BJ (cell line): ENCODE measurements at regions not wholly inside any gene's neighbourhood (a gene's known extent, or its start where the extent isn't known, plus 50 kb on each side); places are given as distances from the start of the nearest gene placed in this dataset.

Source experiments
- CTCF ChIA-PET: fragments of 350-600 bp; formaldehyde crosslinking; extraction: SDS; loops from one replicate; lab custom pipeline; 2021; ENCODE audit warnings: antibody characterized with exemption, inconsistent platforms; lab: Yijun Ruan, JAX
- POLR2A ChIA-PET: fragments of 300-600 bp; sonication (Branson Sonifier 250); formaldehyde crosslinking; extraction: SDS; loops from one replicate; lab custom pipeline; 2021; ENCODE audit warnings: antibody characterized with exemption; lab: Charles Lee
- DNase-seq: peaks from one replicate; pipeline ENCODE4 v3.0.0-alpha.2; 2011; ENCODE audit warnings: low read depth
- H3K27me3 ChIP-seq: 2 replicates; pipeline ENCODE4 v1.6.0; 2011; ENCODE audit warnings: low read length; ENCODE audit not compliant: control insufficient read depth, insufficient read depth
- H3K36me3 ChIP-seq: 2 replicates; pipeline ENCODE4 v1.5.1; 2011; ENCODE audit warnings: low read length; ENCODE audit not compliant: control insufficient read depth, insufficient read depth
- H3K4me3 ChIP-seq: 2 replicates; pipeline ENCODE4 v1.5.1; 2011; ENCODE audit warnings: low read depth, mild to moderate bottlenecking, control low read depth, low read length
- TF ChIP-seq, protein P1 (sequence below): IDR thresholded peaks from 2 replicates; pipeline ENCODE4 v1.5.1; 2011; ENCODE audit warnings: low read depth, mild to moderate bottlenecking, control low read depth, inconsistent platforms, low read length, moderate library complexity; ENCODE audit not compliant: insufficient read depth

DNA sequence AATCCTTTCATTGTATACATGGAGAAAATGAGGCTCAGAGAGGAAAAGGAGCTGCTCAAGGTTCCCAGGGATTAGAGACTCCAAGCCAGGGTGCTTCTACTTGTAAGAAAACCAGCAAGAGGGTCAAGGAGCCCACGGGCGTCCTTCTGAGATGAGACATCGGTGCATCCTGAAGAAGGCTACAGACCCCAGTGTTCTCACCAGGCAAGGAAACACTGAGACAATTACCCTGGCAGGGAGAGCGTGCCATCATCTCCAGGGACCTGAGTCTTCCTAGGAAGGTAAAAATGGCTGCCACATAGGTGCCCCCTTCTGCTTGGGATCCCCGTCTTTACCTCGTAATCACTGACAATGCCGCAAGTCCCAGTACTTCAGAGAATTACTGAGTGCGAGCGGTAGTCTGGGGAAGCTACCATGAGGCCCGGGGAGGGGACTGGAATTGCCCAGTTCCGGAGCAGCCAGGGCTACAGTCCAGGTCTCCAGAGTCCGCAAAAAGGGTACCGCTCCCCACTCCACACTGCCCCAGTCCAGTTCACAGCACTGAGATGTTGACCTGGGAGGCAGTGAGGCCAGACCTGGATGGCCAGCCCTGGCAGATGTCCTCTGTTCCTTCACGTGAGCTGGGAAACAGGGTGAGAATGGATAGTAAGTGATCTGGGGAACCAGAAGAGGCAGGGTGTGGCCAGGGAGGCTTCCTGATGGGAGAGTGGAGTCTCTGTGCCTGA lies 164.7 kb upstream of the SMAD3 start:
- CTCF ChIA-PET, result interaction anchor here (1.4 kb wide), 1 partner anchor 50 kb away, joined by 3 read pairs; no protein-coding TSS in a partner anchor
- TF ChIP-seq, protein P1, sequence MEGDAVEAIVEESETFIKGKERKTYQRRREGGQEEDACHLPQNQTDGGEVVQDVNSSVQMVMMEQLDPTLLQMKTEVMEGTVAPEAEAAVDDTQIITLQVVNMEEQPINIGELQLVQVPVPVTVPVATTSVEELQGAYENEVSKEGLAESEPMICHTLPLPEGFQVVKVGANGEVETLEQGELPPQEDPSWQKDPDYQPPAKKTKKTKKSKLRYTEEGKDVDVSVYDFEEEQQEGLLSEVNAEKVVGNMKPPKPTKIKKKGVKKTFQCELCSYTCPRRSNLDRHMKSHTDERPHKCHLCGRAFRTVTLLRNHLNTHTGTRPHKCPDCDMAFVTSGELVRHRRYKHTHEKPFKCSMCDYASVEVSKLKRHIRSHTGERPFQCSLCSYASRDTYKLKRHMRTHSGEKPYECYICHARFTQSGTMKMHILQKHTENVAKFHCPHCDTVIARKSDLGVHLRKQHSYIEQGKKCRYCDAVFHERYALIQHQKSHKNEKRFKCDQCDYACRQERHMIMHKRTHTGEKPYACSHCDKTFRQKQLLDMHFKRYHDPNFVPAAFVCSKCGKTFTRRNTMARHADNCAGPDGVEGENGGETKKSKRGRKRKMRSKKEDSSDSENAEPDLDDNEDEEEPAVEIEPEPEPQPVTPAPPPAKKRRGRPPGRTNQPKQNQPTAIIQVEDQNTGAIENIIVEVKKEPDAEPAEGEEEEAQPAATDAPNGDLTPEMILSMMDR, result no peak
- POLR2A ChIA-PET, result no interaction called here
- no peak for DNase-seq
- H3K27me3 ChIP-seq, result no peaks in the 10 kb centered on the region
- H3K4me3 ChIP-seq, result no peak overlapping the region
- H3K36me3 ChIP-seq, result no peaks in the 10 kb centered on the region; the same call in 1 of the 2 replicates

DNA sequence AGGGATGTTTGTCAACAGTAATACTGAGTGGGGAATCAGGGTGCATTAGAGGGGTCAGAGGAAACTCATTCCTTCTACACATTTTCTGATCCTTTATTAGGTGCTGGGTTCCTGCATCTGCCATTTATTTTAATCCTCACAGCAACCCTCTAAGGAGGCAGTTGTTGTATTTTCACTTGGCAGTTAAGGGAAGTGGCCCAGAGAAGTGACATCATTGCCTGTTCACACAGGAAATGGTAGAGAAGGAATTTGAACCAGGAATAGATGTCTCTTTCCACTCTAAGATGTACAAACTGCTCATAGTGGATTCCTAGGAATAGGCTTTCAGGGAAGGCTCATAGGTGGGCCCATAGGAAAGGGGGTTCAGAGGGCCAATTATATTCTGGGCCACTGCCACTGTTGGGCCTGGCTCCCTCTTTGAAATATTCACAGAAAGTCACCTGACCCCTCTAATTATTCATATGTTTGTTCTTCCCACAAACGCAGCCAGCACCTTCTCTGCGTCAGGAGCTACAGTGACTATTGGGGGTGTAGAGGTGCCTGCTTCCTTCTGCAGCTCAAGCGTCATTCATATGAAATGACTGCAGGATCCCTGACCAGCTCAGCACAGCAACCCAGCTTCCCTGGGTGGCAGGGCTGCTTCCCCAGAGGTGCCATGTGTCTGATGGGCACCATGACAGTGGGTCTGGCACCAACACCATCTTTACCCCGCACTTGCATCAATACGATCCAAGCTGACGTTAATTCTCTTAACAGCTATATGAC lies 163.9 kb upstream of the SMAD3 start:
- no peak for DNase-seq
- ChIA-PET POLR2A (no interaction called here), CTCF (interaction anchor here (3.8 kb wide), 1 partner anchor 18 kb away, joined by 35 read pairs; no protein-coding TSS in a partner anchor)
- Histone ChIP-seq H3K4me3 (no peak overlapping the region), H3K27me3 (no peaks in the 10 kb centered on the region), H3K36me3 (no peaks in the 10 kb centered on the region; the same call in 1 of the 2 replicates)
- TF ChIP-seq, protein P1, result no peak

DNA sequence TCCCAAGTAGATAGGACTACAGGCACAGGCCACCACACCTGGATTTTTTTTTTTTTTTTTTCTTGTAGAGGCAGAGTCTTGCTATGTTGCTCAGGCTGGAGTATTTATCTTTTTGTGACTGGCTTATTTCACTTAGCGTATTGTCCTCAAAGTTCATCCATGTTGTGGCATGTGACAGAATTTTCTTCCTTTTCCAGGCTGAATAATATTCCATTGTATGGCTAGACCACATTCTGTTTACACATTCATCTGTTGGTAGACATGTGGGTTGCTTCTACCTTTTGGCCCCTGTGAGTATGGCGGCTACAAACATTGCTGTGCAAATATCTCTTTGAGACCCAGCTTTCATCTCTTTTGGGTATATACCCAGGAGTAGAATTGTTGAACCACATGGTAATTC lies 160.2 kb upstream of the SMAD3 start:
- TF ChIP-seq, protein P1, result no peak
- POLR2A ChIA-PET, result no interaction called here
- Histone ChIP-seq H3K27me3 (no peaks in the 10 kb centered on the region), H3K36me3 (no peaks in the 10 kb centered on the region; the same call in 1 of the 2 replicates), H3K4me3 (no peak overlapping the region)
- DNase-seq, result no peak
- CTCF ChIA-PET, result interaction anchor here (3.8 kb wide), 1 partner anchor 15 kb away, joined by 35 read pairs; no protein-coding TSS in a partner anchor

DNA sequence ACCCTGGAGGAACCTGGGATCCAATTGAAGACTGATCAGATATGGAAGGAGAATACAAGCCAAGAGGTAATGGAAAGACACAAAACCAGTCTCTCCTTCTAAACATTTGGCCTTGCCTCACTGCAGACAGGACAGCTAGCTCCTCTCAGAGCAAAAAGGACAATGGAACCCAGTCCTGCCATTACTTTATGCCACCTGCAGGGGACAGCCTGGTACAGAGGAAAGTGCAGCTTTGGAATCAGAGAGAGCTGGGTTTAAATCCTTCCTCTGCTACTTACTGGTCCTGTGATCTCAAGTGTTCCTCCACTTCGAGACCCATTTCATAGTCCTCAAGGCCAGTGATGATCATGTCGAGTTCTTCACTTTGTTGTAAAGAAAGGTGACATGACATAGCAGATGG lies 159.4 kb upstream of the SMAD3 start:
- Histone ChIP-seq H3K36me3 (no peaks in the 10 kb centered on the region; the same call in 1 of the 2 replicates), H3K4me3 (no peak overlapping the region), H3K27me3 (no peaks in the 10 kb centered on the region)
- ChIA-PET CTCF (no interaction called here), POLR2A (no interaction called here)
- TF ChIP-seq, protein P1, result peak; percentile 20; the same call in 1 of the 2 replicates
- no peak for DNase-seq
